Peyer's patch (tissue), 4 donors: ENCODE measurements at regions not wholly inside any gene's neighbourhood (a gene's known extent, or its start where the extent isn't known, plus 50 kb on each side); places are given as distances from the start of the nearest gene placed in this dataset.

ENCODE experiments used
- CTCF ChIP-seq, 6 experiments: fragments of 450-650 bp in 4 of 6; fragments of 200-600 bp in 2 of 6; sonication (generic) in 1 of 6; IDR thresholded peaks; one replicate each; pipeline ENCODE4 v1.5.1; 2017 to 2019; ENCODE audit warnings: antibody characterized with exemption in 6 of 6, mild to moderate bottlenecking in 3 of 6, moderate library complexity in 1 of 6
- POLR2A ChIP-seq, 2 donors: fragments of 450-650 bp; IDR thresholded peaks; one replicate each; pipeline ENCODE4 v1.5.1; 2017; ENCODE audit warnings: antibody characterized with exemption in 2 of 2, mild to moderate bottlenecking in 2 of 2, moderate library complexity in 2 of 2

GRCh38 chr21:16372586-16372985, 642.8 kb downstream of the USP25 start:
- TF ChIP-seq CTCF (IDR thresholded peaks at IDR 0.05): no peak
- no peak for TF ChIP-seq POLR2A (IDR thresholded peaks at IDR 0.05)
